HG03159 (cell line): ENCODE measurements at regions not wholly inside any gene's neighbourhood (a gene's known extent, or its start where the extent isn't known, plus 50 kb on each side); places are given as distances from the start of the nearest gene placed in this dataset.
"Not testable (repeated sequence)": the region's sequence is repeated elsewhere in the genome, so short reads cannot be mapped to it uniquely, and the experiment has no call there.

Experiments used
- ATAC-seq: cut with Tn5 transposase; IDR thresholded peaks from one replicate; pipeline ENCODE4 v1.9.1; 2021; ENCODE audit warnings: mild to moderate bottlenecking, moderate library complexity; ENCODE audit not compliant: unreplicated experiment

DNA sequence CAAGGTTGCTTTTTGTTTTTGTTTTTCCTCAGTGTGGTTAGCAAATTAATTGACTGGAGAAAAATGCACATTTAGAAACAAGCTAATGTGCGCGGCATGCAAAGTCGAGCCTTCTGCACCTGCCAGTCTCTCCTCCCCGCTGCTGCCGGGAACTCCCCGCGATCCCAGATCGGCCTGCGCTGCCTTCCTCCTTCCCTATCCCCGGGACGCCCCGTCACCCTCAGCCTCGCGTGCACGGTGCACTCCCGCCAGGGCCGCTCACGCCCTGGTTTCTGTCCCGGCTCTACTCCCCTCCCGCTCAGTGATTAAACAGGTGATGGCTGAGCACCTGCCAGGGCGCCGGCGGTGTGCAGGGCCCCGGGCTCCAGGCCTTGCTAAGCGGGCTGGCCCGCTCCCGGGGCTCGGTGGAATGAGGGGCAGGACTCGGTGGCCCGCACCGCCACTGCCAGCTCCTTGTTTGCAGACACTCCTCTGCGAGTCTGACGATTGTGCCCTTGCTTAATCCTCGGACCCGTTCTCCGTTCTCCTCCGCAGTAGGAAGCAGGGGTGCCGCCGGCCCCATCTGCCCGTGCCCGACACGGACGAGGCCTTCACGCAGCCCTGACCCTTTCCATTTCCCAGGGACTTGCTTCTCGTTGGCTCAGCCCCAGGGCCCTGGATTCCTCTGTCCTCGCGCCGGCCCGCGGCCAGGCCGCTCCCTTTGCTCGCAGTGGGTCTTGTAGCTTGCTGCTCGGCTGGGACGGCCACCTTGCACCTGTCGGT is 143.4 kb downstream of the TRIML1 start:
- ATAC-seq = no peak

DNA sequence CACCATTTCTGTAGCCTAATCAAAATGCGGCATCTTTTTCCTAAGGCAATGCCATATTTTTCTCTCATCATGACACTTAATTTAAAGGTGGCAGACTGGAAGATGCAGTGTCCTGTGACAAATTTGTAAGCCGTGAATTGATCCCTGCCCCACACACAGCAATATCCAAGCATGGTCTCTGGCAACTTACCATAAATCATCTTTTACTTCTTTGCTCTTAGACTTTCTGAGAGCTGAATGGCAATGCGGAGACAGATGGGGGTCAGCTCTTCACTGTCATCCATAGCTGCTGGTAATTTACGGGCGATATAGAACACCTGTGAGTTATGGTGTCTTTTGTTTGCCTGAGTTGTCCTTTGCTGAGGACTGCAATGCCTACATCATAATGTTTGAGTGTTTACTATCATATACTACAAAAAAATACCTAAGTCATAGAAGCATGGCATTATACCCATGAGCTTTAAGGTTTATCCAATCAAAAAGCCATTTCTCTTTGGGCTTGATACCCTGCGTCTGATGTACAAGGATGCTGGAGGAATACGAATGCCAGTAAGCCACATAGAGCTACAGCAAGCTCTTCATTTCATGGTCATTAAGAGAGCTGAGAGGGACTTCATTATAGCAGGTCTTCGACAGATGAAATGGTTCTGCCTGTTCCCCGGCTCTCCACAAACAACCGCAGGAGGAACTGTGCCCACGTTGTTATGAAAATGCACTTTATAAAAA is 148.1 kb downstream of the TRIML1 start:
- no peak for ATAC-seq

GRCh38 chr4:188289531-188290125 is 150.4 kb downstream of the TRIML1 start:
- ATAC-seq = no peak

DNA sequence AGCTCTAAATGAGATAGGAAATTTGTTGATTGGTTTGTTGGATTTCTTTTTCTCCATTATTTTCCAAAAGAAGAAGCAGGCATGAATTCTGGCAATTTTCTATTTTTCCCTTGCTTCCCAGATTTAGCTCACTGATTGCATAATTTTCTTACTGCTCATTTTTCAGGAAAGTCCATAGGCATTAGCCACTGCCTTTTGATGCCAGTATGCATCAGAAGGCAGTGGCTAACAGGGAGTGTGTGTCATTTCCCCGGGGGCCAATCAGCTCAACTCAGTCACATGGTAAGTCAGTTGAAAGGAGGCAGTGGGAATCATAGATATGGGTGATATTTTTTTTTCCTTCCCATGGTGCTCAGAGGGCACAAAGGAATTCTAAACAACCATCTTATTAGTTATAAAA is 156.7 kb downstream of the TRIML1 start:
- ATAC-seq = no peak

DNA sequence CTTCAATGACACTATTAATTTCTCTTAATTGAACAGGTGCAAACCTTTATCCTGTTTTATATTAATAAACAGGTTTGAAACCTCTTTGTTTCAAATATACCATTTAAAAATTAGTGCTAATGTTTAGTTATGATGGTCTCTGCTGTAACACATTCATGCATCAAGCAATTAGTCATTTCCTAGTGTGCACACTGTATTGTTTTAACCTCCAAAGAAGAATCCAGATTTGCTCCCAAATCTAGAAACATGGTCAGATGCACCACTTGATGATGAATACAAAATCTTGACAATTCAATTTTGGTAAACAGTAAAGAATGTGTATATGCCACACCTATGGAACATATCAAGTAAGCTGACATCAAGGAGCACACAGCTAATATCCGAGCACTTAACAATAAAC is 157.1 kb downstream of the TRIML1 start:
- ATAC-seq = no peak

DNA sequence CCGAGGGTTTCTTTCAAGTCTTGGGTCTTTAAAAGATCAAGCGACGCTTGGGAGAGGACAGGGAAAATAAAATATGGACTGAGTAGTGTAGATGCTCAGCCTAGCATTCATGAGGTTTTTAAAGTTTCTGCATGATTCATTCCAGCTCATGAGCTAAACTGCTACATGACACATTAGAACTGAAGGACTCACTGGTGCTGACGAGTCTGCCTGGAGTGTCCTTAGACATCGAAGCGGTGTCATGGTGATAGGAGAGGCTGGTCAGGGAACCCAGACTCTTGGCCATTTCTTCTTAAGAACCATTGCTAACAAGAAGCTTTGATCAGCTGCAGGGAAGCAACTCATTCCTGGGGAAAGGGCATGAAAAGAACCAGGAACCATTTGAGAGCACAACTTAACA is 158.6 kb downstream of the TRIML1 start:
- no peak for ATAC-seq

DNA sequence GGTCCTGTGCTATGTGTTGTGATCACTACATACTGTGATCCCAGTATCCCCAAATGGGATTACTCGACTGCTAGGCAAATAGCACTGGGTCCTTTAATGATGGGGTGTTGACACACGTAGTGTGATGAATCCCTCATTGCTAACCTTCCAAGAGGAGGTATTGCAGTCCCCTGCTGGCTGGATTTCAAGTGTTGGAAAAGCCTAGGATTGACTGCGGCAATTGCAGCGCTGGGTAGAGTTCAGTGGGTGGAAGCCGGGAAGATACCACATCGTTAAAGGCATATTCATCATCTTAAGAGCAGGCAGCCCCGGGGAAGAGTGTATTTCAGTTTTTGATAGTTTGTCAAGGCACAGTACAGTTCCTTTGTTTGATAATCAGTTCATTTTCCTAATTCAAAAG is 159.9 kb downstream of the TRIML1 start:
- ATAC-seq = no peak

DNA sequence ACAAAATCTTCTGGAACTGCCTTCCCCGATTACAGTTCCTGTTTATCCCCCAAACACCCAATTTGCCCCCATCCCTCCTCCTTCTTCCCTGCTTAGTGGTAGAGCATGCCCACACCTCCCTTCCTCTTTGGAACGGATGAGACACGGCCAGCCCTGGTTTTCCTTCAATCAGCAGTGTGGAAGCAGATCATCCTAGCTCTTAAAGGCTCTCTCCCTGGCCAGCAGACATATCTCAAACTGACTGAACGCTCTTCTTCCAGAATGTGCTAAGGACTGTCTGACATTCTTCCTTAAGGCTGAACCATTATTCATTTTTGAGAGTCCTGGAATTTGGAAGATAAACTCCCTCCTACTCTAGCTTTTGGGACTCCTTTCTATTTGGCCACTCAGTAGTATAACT is 161.1 kb downstream of the TRIML1 start:
- no peak for ATAC-seq

- ATAC-seq = no peak
These were observed 166.4 kb downstream of the TRIML1 start for GRCh38 chr4:188305690-188306089.

- no peak for ATAC-seq
These were observed 168.3 kb downstream of the TRIML1 start for GRCh38 chr4:188307591-188307990.

DNA sequence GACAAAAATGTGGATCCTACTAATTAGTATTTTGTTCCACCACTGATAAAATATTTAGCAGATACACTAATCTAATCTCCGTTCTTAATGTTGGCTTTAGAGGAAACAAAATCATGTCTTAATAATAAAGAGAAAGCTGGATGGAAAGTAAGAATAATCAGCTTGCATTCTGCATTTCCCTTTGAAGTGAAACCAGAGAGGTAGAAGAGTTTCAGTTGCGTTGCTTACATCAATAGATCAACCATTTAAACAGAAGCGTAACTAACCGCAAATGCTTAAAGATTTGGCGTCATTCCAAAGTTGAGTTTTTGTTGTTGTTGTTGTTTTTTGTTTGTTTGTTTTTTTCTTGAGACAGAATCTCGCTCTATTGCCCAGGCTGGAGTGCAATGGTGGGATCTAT is 168.9 kb downstream of the TRIML1 start:
- no peak for ATAC-seq

DNA sequence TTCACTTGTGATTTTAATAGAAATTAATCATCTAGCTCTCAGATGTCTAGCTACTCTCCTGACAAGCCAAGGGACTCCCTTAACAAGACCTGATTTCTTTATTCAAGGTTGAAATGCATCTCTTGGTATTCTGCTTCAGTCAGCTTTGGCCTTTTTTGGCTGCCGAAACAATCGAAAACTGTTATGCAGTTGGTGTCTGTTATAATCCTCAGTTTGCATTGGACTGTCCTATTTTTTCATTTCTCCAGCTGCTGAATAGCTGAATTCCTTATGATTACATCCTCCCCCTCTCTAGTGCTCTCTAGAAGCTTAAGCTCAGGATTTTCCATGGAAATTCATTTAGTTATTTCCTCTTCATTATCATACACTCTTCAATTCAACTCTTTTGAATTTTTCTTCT is 177.2 kb downstream of the TRIML1 start:
- ATAC-seq = no peak

DNA sequence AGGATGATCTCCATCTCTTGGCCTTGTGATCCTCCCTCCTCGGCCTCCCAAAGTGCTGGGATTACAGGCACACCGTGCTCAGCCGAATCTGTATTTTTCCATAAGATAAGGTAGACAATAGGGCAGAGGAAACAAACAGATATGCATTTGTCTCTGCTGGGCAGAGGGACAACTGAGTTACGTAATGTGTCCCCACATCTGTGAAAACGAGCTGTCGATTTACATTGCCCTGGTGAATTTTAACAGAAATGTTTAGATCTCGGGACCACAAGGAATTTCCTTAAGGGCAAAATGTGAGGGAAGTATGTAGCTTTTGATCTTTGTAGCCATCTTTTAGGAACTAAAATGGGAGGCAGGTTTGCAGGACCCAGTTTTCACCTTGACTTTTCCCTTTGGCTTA is 189.7 kb downstream of the TRIML1 start:
- no peak for ATAC-seq

- no peak for ATAC-seq
These were observed 190.3 kb downstream of the TRIML1 start for GRCh38 chr4:188329521-188329920.

- no peak for ATAC-seq
These were observed 193.0 kb downstream of the TRIML1 start for GRCh38 chr4:188332265-188332664.

DNA sequence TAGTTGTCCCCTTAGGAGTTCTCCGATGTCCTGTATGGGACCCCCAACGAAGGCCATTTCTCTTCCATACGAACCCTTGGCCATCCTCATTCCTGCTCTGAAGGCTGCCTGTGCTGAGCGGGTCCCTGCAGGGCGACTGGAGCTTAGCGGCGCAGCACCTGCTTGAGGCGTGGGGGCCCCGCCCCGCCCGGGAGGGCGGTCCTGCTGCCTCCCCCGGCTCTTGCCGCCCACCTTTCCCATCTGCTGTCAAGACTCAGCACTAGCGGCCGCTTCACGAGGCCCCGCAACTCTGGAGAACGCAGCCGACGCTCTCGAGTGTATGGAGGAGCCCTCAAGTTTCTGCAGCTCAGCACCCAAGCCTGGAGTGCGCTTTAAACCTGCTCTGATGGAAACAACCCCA is 197.7 kb downstream of the TRIML1 start:
- ATAC-seq = no peak

- ATAC-seq = no peak
These were observed 202.2 kb downstream of the TRIML1 start for GRCh38 chr4:188341428-188341827.

GRCh38 chr4:188346171-188346809 is 207.0 kb downstream of the TRIML1 start:
- no peak for ATAC-seq

- ATAC-seq = no peak
These were observed 208.1 kb downstream of the TRIML1 start for GRCh38 chr4:188347339-188347738.

DNA sequence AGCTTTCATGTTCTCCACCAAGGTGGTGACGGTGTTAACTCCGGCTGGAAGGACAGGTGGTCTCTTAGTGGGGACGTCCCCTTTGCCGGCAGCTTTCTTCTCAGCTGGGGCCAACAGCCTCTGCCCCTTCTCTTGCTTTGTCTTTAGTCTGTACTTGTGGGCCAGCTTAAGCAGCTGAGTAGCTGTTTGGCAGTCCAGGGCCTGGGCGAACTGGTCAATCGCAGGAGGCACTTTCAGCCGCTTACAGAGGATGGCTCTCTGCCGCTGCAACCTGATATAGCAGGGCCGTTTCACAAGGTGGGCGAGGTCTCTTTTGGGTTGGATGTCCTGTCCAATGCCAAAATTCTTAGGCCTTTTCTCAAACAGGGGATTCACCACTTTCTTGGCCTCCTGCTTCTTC is 210.3 kb downstream of the TRIML1 start:
- not testable (repeated sequence) for ATAC-seq

GRCh38 chr4:188363196-188363595 is 224.0 kb downstream of the TRIML1 start:
- no peak for ATAC-seq

GRCh38 chr4:188370777-188371176 is 231.5 kb downstream of the TRIML1 start:
- no peak for ATAC-seq
